GM12873 (cell line): ENCODE measurements at regions not wholly inside any gene's neighbourhood (a gene's known extent, or its start where the extent isn't known, plus 50 kb on each side); places are given as distances from the start of the nearest gene placed in this dataset.

Source experiments
- TF ChIP-seq, protein P1 (sequence below): IDR thresholded peaks from 2 replicates; pipeline ENCODE4 v1.5.1; 2012; ENCODE audit warnings: low read depth, mild to moderate bottlenecking, moderate library complexity, low read length, control low read depth; ENCODE audit not compliant: insufficient read depth; ENCODE audit errors: missing control alignments

DNA sequence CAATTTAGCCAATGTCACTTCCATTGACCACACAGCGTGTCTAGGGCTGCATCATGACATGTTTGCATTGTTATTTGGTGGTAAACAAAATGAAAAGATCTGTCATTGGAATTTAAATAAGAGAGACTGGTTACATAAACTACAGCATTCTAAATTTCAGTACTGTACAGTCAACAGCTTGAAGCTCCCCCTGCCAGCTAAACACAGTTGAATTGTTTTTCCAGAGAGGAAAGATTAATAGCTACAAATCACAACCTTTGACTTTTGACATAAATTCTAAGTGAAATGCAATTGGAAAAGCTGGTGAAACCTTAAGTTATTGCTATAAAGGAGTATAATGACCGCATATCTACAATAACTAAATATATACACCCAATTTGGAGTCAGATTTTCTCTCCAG lies 1600.0 kb upstream of the ACVR2A start:
- TF ChIP-seq, protein P1, sequence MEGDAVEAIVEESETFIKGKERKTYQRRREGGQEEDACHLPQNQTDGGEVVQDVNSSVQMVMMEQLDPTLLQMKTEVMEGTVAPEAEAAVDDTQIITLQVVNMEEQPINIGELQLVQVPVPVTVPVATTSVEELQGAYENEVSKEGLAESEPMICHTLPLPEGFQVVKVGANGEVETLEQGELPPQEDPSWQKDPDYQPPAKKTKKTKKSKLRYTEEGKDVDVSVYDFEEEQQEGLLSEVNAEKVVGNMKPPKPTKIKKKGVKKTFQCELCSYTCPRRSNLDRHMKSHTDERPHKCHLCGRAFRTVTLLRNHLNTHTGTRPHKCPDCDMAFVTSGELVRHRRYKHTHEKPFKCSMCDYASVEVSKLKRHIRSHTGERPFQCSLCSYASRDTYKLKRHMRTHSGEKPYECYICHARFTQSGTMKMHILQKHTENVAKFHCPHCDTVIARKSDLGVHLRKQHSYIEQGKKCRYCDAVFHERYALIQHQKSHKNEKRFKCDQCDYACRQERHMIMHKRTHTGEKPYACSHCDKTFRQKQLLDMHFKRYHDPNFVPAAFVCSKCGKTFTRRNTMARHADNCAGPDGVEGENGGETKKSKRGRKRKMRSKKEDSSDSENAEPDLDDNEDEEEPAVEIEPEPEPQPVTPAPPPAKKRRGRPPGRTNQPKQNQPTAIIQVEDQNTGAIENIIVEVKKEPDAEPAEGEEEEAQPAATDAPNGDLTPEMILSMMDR: no peak

DNA sequence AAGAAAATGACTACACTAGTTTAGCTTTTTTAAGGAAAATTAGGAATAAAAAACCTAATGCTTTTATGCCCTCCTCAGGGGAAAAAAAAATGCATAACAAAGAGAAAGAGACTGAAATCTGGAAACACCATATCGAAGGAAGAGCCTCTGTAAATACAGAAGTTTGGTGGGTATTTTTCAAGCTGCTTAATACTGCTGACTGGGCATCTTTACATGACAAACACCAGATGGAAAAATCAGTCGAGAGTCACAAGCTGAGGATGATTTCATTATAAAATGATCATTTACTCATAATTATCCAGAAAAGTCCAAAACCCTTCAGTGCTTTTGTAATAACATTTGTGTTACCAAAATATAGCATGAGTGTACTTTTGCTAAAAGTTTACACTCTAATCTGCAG lies 1600.7 kb upstream of the ACVR2A start:
- TF ChIP-seq, protein P1: no peak

DNA sequence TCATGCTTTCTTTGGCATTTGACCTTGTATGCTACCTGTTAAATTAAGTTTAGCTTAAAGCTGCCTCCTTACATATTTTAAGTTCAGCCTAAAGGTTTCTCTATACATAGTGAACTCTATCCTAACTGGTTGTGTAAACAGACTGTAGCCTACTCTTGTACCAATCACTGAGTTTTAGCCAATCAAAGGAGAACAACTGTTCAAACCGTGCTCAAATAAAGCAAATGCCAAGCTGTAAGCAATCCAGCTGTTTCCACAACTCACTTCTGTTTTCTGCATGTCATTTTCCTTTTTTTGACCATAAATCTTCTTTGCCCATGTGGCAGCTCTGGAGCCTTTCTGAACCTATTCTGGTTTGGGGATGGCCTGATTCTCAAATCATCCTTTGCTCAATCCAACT lies 1603.8 kb upstream of the ACVR2A start:
- TF ChIP-seq, protein P1: no peak

DNA sequence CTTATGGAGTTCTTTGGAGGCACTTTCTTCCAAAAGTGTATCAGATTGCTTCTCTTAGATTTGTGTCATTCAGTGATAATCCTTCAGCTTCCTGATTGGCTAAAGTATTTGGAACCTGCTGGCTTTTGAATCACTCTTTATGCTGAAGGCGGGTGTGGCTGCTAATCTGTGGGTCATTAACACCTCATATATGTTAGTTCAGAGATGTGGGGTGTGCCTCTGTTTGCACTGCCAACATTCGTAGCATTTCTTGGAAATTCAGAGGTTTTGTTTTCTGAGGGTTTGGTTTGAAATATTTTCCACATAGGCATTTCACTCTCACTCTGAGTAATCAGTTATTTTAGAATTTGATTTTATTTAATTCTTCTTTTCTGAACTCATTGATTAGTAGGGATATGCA lies 1604.4 kb upstream of the ACVR2A start:
- TF ChIP-seq, protein P1: no peak

DNA sequence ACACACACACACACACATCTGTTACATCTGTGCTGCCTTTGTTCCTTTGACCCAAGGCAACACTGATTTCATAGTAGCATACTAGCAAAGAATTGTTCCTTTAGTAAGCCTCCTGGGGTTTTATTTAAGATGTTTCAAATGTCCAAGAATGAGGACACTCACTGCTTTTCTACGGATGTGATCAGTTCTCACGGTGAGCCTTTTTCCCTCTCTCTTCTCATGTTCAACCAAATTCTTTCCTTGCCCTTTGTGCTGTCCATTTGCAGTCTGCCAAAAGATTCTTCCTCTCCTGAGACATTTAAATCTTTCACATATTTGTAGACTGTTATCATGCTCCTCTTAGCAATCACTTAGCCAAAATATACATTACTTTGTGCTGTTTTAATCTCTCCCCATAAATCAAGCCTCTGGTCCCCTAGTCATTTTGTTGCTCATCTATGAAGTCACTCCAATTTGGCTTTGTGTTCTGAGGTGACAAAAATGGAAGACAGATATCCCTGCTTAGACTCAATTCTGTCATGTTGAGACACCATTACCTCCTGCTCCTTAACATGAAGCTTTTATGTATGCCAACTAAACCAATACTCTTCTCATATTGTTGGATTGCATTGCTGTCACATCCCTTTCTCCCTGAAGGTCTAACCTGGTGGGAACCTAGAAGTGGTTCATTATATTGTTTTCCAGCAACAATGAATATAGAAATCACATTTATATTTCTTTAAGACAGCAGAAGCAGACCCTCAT lies 1605.3 kb upstream of the ACVR2A start:
- TF ChIP-seq, protein P1: no peak

DNA sequence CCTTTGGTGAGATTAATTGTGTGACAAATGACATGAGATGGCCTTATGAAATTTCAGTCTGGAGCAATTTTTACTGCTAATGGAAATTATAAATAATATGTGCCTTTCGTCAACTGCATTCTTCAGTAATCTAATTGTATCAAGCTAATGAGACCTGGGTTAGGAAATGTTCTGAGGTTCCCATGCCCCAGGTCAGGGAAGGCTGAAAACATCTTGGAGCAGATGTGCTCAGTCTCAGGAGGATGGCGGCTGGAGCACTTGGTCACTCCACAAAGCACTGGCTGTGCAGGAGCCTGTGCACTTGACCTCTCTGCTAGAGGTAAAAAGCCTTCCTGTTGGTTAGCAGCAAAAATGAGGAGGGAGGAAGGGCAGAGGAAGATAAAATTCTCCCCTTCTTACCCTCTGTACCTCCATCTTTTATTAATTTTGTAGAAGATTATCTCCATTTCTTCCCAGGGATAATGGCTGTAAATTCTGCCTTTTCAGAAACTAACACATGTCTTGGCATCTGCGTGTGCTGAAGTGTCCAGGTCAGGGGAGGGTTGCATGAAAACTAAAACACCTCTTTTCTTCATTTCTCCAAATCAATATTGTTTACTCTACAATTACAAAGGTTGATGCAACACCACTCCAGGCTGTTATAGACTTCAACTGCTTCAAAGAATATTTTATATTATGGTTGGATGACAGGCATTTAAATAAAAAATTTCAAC lies 1606.4 kb upstream of the ACVR2A start:
- TF ChIP-seq, protein P1: no peak

DNA sequence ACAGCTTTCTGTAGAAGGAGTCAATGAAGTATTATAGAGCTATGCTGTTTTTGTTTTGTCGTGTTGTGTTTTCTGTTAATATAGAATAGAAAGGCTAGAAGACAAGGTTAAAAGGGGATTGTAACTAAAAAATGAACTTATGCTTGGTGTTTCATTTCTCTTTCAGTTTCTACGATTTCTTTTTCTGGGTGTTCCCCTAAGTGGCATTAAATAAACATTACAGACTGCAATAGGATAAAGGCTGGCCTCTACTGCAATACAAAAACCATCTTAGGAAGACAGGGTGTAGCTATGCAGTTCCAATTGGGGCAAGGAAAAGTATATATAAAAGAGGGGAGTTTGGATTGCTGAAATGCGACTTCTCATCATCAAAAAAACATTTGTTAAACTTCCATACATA lies 1609.7 kb upstream of the ACVR2A start:
- TF ChIP-seq, protein P1: no peak
